ENCODE measurements at regions not wholly inside any gene's neighbourhood (a gene's known extent, or its start where the extent isn't known, plus 50 kb on each side); places are given as distances from the start of the nearest gene placed in this dataset.

GRCh38 chr7:155984028-155984580 lies 171.8 kb upstream of the SHH start:
- Mint-ChIP-seq H3K4me1 (ENCODE audit: low read depth, unreplicated experiment) (peaks cover 7% of the 10 kb centered on the region), H3K27ac (ENCODE audit: unreplicated experiment) (no peak overlapping the region), H3K36me3 (ENCODE audit: insufficient read depth, unreplicated experiment) (no peaks in the 10 kb centered on the region), H3K9me3 (ENCODE audit: unreplicated experiment) (peaks cover under 1% of the 10 kb centered on the region), H3K27me3 (ENCODE audit: insufficient read depth, unreplicated experiment) (peaks cover 9% of the 10 kb centered on the region), H3K4me3 (ENCODE audit: unreplicated experiment) (no peak overlapping the region)
- Histone ChIP-seq H3K4me1 (no peaks in the 10 kb centered on the region), H3K4me3 (ENCODE audit: low read depth, low read length) (no peak overlapping the region), H3K27me3 (replicated peaks; ENCODE audit: control insufficient read depth, insufficient read depth, low read length) (no peaks in the 10 kb centered on the region), H3K9me3 (no peaks in the 10 kb centered on the region), H3K36me3 (ENCODE audit: control insufficient read depth, insufficient read depth, low read length) (no peaks in the 10 kb centered on the region)
- BruUV-seq (replicated peaks): no TSS peak
- no peak for TF ChIP-seq CTCF (IDR thresholded peaks at IDR 0.05; ENCODE audit: insufficient read depth in 1 of 2, low read depth in 1 of 2, low read length in 1 of 2, severe bottlenecking in 1 of 2, unreplicated experiment in 1 of 2)
- DNase-seq: peak in 1 of 2 experiments; percentile 23
- ChIA-PET CTCF (interaction anchor here (0.6 kb wide), 1 partner anchor 98 kb away, joined by 7 read pairs; no protein-coding TSS in a partner anchor), POLR2A (no interaction called here)
- intact Hi-C loops (cut with micrococcal nuclease; ENCODE audit: unreplicated experiment): no loop called here

DNA sequence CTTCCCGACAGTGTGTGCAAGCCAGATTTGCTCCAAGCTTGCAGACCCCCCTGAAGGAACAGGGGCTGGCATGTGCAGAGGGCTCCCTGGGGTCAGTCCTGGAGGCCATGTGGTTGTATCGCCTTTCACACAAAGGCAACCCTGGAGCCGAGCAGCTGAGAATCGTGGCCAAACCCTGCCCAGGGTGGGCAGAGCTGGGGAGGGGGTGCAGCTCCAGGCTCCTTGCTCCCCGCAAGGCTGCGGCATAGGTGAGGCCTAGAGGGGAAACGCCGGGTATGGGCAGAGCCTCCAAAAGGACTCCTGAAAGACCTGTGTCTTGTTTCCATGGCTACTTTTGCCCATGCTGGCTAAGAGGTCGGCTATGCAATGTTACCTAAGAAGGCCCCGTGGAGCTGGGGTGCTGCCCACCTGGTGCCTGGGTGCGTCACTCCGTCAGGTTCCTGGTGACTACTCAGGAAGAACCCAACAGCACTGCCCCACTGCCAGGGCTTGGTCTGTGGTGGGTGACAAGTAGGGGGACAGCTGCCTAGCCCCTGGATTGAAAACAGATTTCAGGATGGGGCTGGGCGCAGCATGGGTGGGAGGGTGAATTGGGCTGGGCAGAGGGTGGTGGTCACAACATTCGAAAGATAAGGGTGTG lies 171.0 kb upstream of the SHH start:
- TF ChIP-seq CTCF (IDR thresholded peaks at IDR 0.05; ENCODE audit: insufficient read depth in 1 of 2, low read depth in 1 of 2, low read length in 1 of 2, severe bottlenecking in 1 of 2, unreplicated experiment in 1 of 2): no peak
- Mint-ChIP-seq H3K36me3 (ENCODE audit: insufficient read depth, unreplicated experiment) (no peaks in the 10 kb centered on the region), H3K4me1 (ENCODE audit: low read depth, unreplicated experiment) (peaks cover 7% of the 10 kb centered on the region), H3K4me3 (ENCODE audit: unreplicated experiment) (no peak overlapping the region), H3K9me3 (ENCODE audit: unreplicated experiment) (no peaks in the 10 kb centered on the region), H3K27me3 (ENCODE audit: insufficient read depth, unreplicated experiment) (peaks cover 9% of the 10 kb centered on the region), H3K27ac (ENCODE audit: unreplicated experiment) (no peak overlapping the region)
- Histone ChIP-seq H3K4me3 (ENCODE audit: low read depth, low read length) (no peak overlapping the region), H3K27me3 (replicated peaks; ENCODE audit: control insufficient read depth, insufficient read depth, low read length) (no peaks in the 10 kb centered on the region), H3K36me3 (ENCODE audit: control insufficient read depth, insufficient read depth, low read length) (no peaks in the 10 kb centered on the region), H3K9me3 (no peaks in the 10 kb centered on the region), H3K4me1 (no peaks in the 10 kb centered on the region)
- ChIA-PET CTCF (interaction anchor here (0.6 kb wide), 1 partner anchor 98 kb away, joined by 7 read pairs; no protein-coding TSS in a partner anchor), POLR2A (no interaction called here)
- DNase-seq: peak in 1 of 2 experiments; percentile 11
- intact Hi-C loops (cut with micrococcal nuclease; ENCODE audit: unreplicated experiment): no loop called here
- BruUV-seq (replicated peaks): no TSS peak

GRCh38 chr7:155981703-155982102 lies 169.4 kb upstream of the SHH start:
- CTCF ChIA-PET: no interaction called here
- Mint-ChIP-seq H3K27ac (ENCODE audit: unreplicated experiment) (no peak overlapping the region), H3K9me3 (ENCODE audit: unreplicated experiment) (no peaks in the 10 kb centered on the region), H3K36me3 (ENCODE audit: insufficient read depth, unreplicated experiment) (no peaks in the 10 kb centered on the region), H3K4me1 (ENCODE audit: low read depth, unreplicated experiment) (peaks cover 7% of the 10 kb centered on the region), H3K27me3 (ENCODE audit: insufficient read depth, unreplicated experiment) (peaks cover 14% of the 10 kb centered on the region), H3K4me3 (ENCODE audit: unreplicated experiment) (no peak overlapping the region)
- Histone ChIP-seq H3K36me3 (ENCODE audit: control insufficient read depth, insufficient read depth, low read length) (no peaks in the 10 kb centered on the region), H3K27me3 (replicated peaks; ENCODE audit: control insufficient read depth, insufficient read depth, low read length) (no peaks in the 10 kb centered on the region), H3K4me1 (no peaks in the 10 kb centered on the region), H3K4me3 (ENCODE audit: low read depth, low read length) (no peak overlapping the region), H3K9me3 (no peaks in the 10 kb centered on the region)
- no peak for DNase-seq
- no TSS peak for BruUV-seq (replicated peaks)
- intact Hi-C loops (cut with micrococcal nuclease; ENCODE audit: unreplicated experiment): no loop called here
- POLR2A ChIA-PET: no interaction called here
- no peak for TF ChIP-seq CTCF (IDR thresholded peaks at IDR 0.05; ENCODE audit: insufficient read depth in 1 of 2, low read depth in 1 of 2, low read length in 1 of 2, severe bottlenecking in 1 of 2, unreplicated experiment in 1 of 2)
